Activated CD8-positive, alpha-beta memory T cell treated with anti-CD3 and anti-CD28 coated beads for 24 hours (primary cell): ENCODE measurements at regions not wholly inside any gene's neighbourhood (a gene's known extent, or its start where the extent isn't known, plus 50 kb on each side); places are given as distances from the start of the nearest gene placed in this dataset.
"Not testable (repeated sequence)": the region's sequence is repeated elsewhere in the genome, so short reads cannot be mapped to it uniquely, and the experiment has no call there.

ENCODE experiments used
- DNase-seq: peaks from one replicate; pipeline ENCODE4 v3.0.0-alpha.2; 2020

GRCh38 chr18:46179306-46179705 is 75.1 kb downstream of the HAUS1 start:
- DNase-seq = no peak

- DNase-seq = no peak
Observed at GRCh38 chr18:46182633-46183358, 78.6 kb downstream of the HAUS1 start.

- DNase-seq = not testable (repeated sequence)
Observed at GRCh38 chr18:46184296-46184695, 80.1 kb downstream of the HAUS1 start.

- no peak for DNase-seq
Observed at GRCh38 chr18:46184727-46185126, 80.5 kb downstream of the HAUS1 start.

GRCh38 chr18:46190667-46191066 is 86.5 kb downstream of the HAUS1 start:
- no peak for DNase-seq

GRCh38 chr18:46196627-46197243 is 92.5 kb downstream of the HAUS1 start:
- no peak for DNase-seq

- DNase-seq = no peak
Observed at GRCh38 chr18:46199515-46200147, 95.4 kb downstream of the HAUS1 start.

GRCh38 chr18:46200178-46201055 is 96.2 kb downstream of the HAUS1 start:
- not testable (repeated sequence) for DNase-seq

GRCh38 chr18:46204143-46204542 is 100.0 kb downstream of the HAUS1 start:
- no peak for DNase-seq

GRCh38 chr18:46207985-46208384 is 103.8 kb downstream of the HAUS1 start:
- DNase-seq = no peak

- no peak for DNase-seq
Observed at GRCh38 chr18:46209161-46209560, 105.0 kb downstream of the HAUS1 start.

GRCh38 chr18:46211816-46212215 is 107.6 kb downstream of the HAUS1 start:
- no peak for DNase-seq

- DNase-seq = no peak
Observed at GRCh38 chr18:46212398-46212797, 108.2 kb downstream of the HAUS1 start.

GRCh38 chr18:46213295-46213694 is 109.1 kb downstream of the HAUS1 start:
- no peak for DNase-seq

- no peak for DNase-seq
Observed at GRCh38 chr18:46214435-46214834, 110.2 kb downstream of the HAUS1 start.

GRCh38 chr18:46215902-46216723 is 111.9 kb downstream of the HAUS1 start:
- no peak for DNase-seq

GRCh38 chr18:46220116-46220515 is 115.9 kb downstream of the HAUS1 start:
- DNase-seq = no peak

GRCh38 chr18:46222093-46222492 is 117.9 kb downstream of the HAUS1 start:
- no peak for DNase-seq

- DNase-seq = no peak
Observed at GRCh38 chr18:46222710-46223360, 118.7 kb downstream of the HAUS1 start.

GRCh38 chr18:46224181-46224775 is 120.1 kb downstream of the HAUS1 start:
- no peak for DNase-seq

- no peak for DNase-seq
Observed at GRCh38 chr18:46226461-46226860, 122.3 kb downstream of the HAUS1 start.
